OCI-LY3 (cell line): ENCODE measurements at regions not wholly inside any gene's neighbourhood (a gene's known extent, or its start where the extent isn't known, plus 50 kb on each side); places are given as distances from the start of the nearest gene placed in this dataset.
"Not testable (repeated sequence)": the region's sequence is repeated elsewhere in the genome, so short reads cannot be mapped to it uniquely, and the experiment has no call there.

Experiments used
- H2AFZ ChIP-seq: fragments of 200-600, 300-600 bp; shearing (Covaris generic); 2 replicates; pipeline ENCODE4 v1.6.0; 2014; ENCODE audit warnings: antibody characterized with exemption, low read depth, low read length
- H3K27ac ChIP-seq: fragments of 200-600, 300-600 bp; sonication (generic); 2 replicates; pipeline ENCODE4 v1.5.1; 2014; ENCODE audit warnings: mild to moderate bottlenecking, low read length, moderate library complexity, mixed read lengths
- H3K27me3 ChIP-seq: fragments of 200-600, 300-600 bp; sonication (generic); 2 replicates; pipeline ENCODE4 v1.6.1; 2014; ENCODE audit warnings: low read depth, low read length, mixed read lengths
- H3K36me3 ChIP-seq: fragments of 200-600, 300-600 bp; sonication (generic); replicated peaks from 2 replicates; pipeline ENCODE3; 2014; ENCODE audit warnings: low read depth, low read length, mixed read lengths
- H3K4me1 ChIP-seq: fragments of 300-600, 200-600 bp; sonication (generic); 2 replicates; pipeline ENCODE4 v1.6.1; 2014; ENCODE audit warnings: low read length, mixed read lengths
- H3K4me2 ChIP-seq: fragments of 200-600, 300-600 bp; sonication (generic); 2 replicates; pipeline ENCODE4 v1.6.1; 2014; ENCODE audit warnings: low read length, mixed read lengths
- H3K4me3 ChIP-seq: fragments of 300-600, 200-600 bp; sonication (generic); 2 replicates; pipeline ENCODE4 v1.5.1; 2014; ENCODE audit warnings: antibody characterized with exemption, mild to moderate bottlenecking, low read length, moderate library complexity
- H3K79me2 ChIP-seq: fragments of 300-600, 200-600 bp; shearing (Covaris generic); 2 replicates; pipeline ENCODE4 v1.6.1; 2014; ENCODE audit warnings: mild to moderate bottlenecking, low read length, mixed read lengths
- H3K9ac ChIP-seq: fragments of 300-600, 200-600 bp; shearing (Covaris generic); 2 replicates; pipeline ENCODE4 v1.6.0; 2014; ENCODE audit warnings: mild to moderate bottlenecking, low read length, moderate library complexity
- H3K9me3 ChIP-seq: fragments of 200-600, 300-600 bp; shearing (Covaris generic); 2 replicates; pipeline ENCODE4 v1.6.1; 2014; ENCODE audit warnings: low read length, mixed read lengths; ENCODE audit not compliant: insufficient read depth
- H4K20me1 ChIP-seq: fragments of 200-600, 300-600 bp; sonication (generic); 2 replicates; pipeline ENCODE4 v1.6.1; 2016; ENCODE audit warnings: low read length, mixed read lengths; ENCODE audit not compliant: insufficient read depth
- EZH2phosphoT487 ChIP-seq: fragments of 200-600 bp; shearing (Covaris generic); IDR thresholded peaks from 2 replicates; pipeline ENCODE4 v1.6.1; 2018; ENCODE audit warnings: antibody characterized with exemption, mixed run types, low read depth
- TF ChIP-seq, protein P1 (sequence below): fragments of 200-600, 300-600 bp; sonication (generic); IDR thresholded peaks from 2 replicates; pipeline ENCODE4 v1.5.1; 2014; ENCODE audit warnings: antibody characterized with exemption, low read length, low read depth

GRCh38 chr17:70329721-70330120, 160.4 kb downstream of the KCNJ2 start:
- no peak overlapping the region for H2AFZ ChIP-seq
- TF ChIP-seq EZH2phosphoT487, result no peak
- TF ChIP-seq, protein P1, sequence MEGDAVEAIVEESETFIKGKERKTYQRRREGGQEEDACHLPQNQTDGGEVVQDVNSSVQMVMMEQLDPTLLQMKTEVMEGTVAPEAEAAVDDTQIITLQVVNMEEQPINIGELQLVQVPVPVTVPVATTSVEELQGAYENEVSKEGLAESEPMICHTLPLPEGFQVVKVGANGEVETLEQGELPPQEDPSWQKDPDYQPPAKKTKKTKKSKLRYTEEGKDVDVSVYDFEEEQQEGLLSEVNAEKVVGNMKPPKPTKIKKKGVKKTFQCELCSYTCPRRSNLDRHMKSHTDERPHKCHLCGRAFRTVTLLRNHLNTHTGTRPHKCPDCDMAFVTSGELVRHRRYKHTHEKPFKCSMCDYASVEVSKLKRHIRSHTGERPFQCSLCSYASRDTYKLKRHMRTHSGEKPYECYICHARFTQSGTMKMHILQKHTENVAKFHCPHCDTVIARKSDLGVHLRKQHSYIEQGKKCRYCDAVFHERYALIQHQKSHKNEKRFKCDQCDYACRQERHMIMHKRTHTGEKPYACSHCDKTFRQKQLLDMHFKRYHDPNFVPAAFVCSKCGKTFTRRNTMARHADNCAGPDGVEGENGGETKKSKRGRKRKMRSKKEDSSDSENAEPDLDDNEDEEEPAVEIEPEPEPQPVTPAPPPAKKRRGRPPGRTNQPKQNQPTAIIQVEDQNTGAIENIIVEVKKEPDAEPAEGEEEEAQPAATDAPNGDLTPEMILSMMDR, result no peak
- H4K20me1 ChIP-seq, result no peaks in the 10 kb centered on the region
- no peaks in the 10 kb centered on the region for H3K79me2 ChIP-seq
- no peaks in the 10 kb centered on the region for H3K27me3 ChIP-seq
- no peaks in the 10 kb centered on the region for H3K4me1 ChIP-seq
- no peaks in the 10 kb centered on the region for H3K9me3 ChIP-seq
- no peak overlapping the region for H3K4me3 ChIP-seq
- no peaks in the 10 kb centered on the region for H3K36me3 ChIP-seq
- H3K9ac ChIP-seq, result no peak overlapping the region
- no peak overlapping the region for H3K4me2 ChIP-seq
- H3K27ac ChIP-seq, result no peak overlapping the region

- not testable (repeated sequence) for H4K20me1 ChIP-seq, H2AFZ ChIP-seq
Measured at GRCh38 chr17:70331066-70331465, 161.7 kb downstream of the KCNJ2 start.

DNA sequence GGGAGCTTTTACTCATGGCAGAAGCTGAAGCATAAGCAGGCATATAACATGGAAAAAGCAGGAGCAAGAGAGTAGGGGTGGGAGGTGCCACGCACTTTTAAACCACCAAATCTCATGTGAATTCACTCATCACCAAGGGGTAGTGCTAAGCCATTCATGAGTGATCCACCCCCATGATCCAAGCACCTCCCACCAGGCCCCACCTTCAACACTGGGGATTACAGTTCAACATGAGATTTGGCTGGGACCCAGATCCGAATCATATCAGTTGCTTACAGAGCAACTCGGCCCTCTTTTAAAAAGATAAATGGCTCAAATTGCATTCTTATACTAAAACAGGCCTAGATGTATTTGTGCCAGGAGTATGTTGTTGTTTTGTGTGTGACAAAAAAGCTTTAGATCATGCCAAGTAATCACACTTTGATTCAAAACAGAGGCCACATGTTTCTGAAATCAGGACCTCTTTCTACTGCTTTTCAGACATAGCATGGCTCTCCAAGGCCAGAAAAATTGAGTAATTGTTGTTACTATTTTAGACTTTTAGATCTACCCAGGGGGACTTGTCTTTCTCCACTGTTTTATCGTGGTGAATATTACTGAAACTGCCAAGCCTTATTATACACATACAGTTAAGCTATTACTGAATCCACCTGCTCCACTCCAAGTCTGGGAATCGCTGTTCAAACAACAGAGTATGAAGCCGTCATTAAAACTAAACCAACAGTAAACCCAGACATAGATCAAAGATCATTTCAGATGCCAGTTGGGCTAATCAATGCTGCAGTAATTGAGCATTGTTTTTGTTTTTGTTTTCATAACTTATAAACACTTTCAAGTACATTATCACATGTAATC, 163.3 kb downstream of the KCNJ2 start:
- Histone ChIP-seq H3K9me3 (no peaks in the 10 kb centered on the region), H4K20me1 (no peaks in the 10 kb centered on the region), H3K4me2 (no peak overlapping the region), H3K27me3 (no peaks in the 10 kb centered on the region), H3K79me2 (no peaks in the 10 kb centered on the region), H2AFZ (0 out of 2 replicates have a peak overlapping the region, but pooled peaks have one; percentile 12), H3K4me3 (no peak overlapping the region), H3K36me3 (no peaks in the 10 kb centered on the region), H3K4me1 (peaks cover 13% of the 10 kb centered on the region), H3K9ac (no peak overlapping the region), H3K27ac (no peak overlapping the region)
- TF ChIP-seq EZH2phosphoT487, result no peak
- TF ChIP-seq, protein P1, result no peak

More at GRCh38 chr17:70331066-70331465, 161.7 kb downstream of the KCNJ2 start:
- not testable (repeated sequence) for H3K9ac ChIP-seq, H3K36me3 ChIP-seq, H3K4me2 ChIP-seq, H3K79me2 ChIP-seq, H3K4me1 ChIP-seq, H3K27ac ChIP-seq, H3K27me3 ChIP-seq, H3K9me3 ChIP-seq, H3K4me3 ChIP-seq

DNA sequence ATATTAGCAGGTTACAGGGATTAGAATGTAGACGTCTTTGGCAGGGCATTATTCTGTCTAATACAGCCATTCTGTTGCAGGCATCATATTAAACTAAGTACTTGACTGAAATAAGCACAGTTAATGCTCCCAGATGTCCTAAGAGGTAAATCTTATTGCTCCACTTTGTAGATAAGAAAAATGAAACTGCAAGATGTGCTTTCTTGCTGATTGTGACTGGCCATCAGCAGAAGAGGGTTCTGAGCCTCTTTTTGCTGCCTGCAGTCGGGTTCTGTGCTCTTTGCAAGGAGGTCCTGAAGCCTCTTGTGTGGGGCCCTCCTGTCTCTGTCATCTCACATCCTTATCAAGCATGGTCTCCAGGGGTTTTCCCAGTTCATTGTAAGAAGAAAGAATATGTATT, 167.1 kb downstream of the KCNJ2 start:
- Histone ChIP-seq H3K27ac (no peak overlapping the region), H3K4me1 (peaks cover 34% of the 10 kb centered on the region), H3K4me2 (no peak overlapping the region), H2AFZ (no peak overlapping the region), H4K20me1 (no peaks in the 10 kb centered on the region), H3K4me3 (no peak overlapping the region), H3K36me3 (no peaks in the 10 kb centered on the region), H3K27me3 (no peaks in the 10 kb centered on the region), H3K79me2 (no peaks in the 10 kb centered on the region), H3K9ac (no peak overlapping the region), H3K9me3 (no peaks in the 10 kb centered on the region)
- TF ChIP-seq, protein P1, result no peak
- no peak for TF ChIP-seq EZH2phosphoT487
